ENCODE measurements at regions not wholly inside any gene's neighbourhood (a gene's known extent, or its start where the extent isn't known, plus 50 kb on each side); places are given as distances from the start of the nearest gene placed in this dataset.
"Not testable (repeated sequence)": the region's sequence is repeated elsewhere in the genome, so short reads cannot be mapped to it uniquely, and the experiment has no call there.

- H3K4me3 ChIP-seq (ENCODE audit: low read length); H3K27ac ChIP-seq (ENCODE audit: low read depth, low read length); H3K36me3 ChIP-seq (ENCODE audit: insufficient read depth, low read length); H3K9me3 ChIP-seq (ENCODE audit: insufficient read depth, low read depth, low read length); H3K27me3 ChIP-seq (ENCODE audit: insufficient read depth, low read length); H3K9ac ChIP-seq (ENCODE audit: low read depth, low read length); H3K4me1 ChIP-seq (ENCODE audit: insufficient read depth, low read length): not testable (repeated sequence)
- 66% methylated on average over 6 of the region's 8 CpGs for WGBS
Observed at GRCh38 chr20:47983642-47984041, 198.4 kb upstream of the SULF2 start.

- Histone ChIP-seq H3K4me3 (ENCODE audit: low read length) (no peak overlapping the region), H3K4me1 (ENCODE audit: insufficient read depth, low read length) (peaks cover 5% of the 10 kb centered on the region), H3K27ac (ENCODE audit: low read depth, low read length) (no peak overlapping the region), H3K9ac (ENCODE audit: low read depth, low read length) (no peak overlapping the region), H3K9me3 (ENCODE audit: insufficient read depth, low read depth, low read length) (no peaks in the 10 kb centered on the region), H3K36me3 (ENCODE audit: insufficient read depth, low read length) (no peaks in the 10 kb centered on the region), H3K27me3 (ENCODE audit: insufficient read depth, low read length) (no peaks in the 10 kb centered on the region)
- WGBS = 91% methylated on average over 18 of the region's 18 CpGs
Observed at GRCh38 chr20:47982574-47983360, 197.5 kb upstream of the SULF2 start.

GRCh38 chr20:47981222-47981621, 195.9 kb upstream of the SULF2 start:
- Histone ChIP-seq H3K4me1 (ENCODE audit: insufficient read depth, low read length) (peaks cover 5% of the 10 kb centered on the region), H3K4me3 (ENCODE audit: low read length) (no peak overlapping the region), H3K36me3 (ENCODE audit: insufficient read depth, low read length) (no peaks in the 10 kb centered on the region), H3K9me3 (ENCODE audit: insufficient read depth, low read depth, low read length) (no peaks in the 10 kb centered on the region), H3K27ac (ENCODE audit: low read depth, low read length) (no peak overlapping the region), H3K9ac (ENCODE audit: low read depth, low read length) (no peak overlapping the region), H3K27me3 (ENCODE audit: insufficient read depth, low read length) (no peaks in the 10 kb centered on the region)
- 70% methylated on average over 6 of the region's 6 CpGs for WGBS

- Histone ChIP-seq H3K4me1 (ENCODE audit: insufficient read depth, low read length) (peaks cover 5% of the 10 kb centered on the region), H3K27ac (ENCODE audit: low read depth, low read length) (no peak overlapping the region)
Observed at GRCh38 chr20:47980336-47981177, 195.3 kb upstream of the SULF2 start.

GRCh38 chr20:47979361-47980095, 194.2 kb upstream of the SULF2 start:
- not testable (repeated sequence) for H3K4me1 ChIP-seq (ENCODE audit: insufficient read depth, low read length)
- 45% methylated on average over 11 of the region's 11 CpGs for WGBS

More at GRCh38 chr20:47980336-47981177, 195.3 kb upstream of the SULF2 start:
- Histone ChIP-seq H3K9me3 (ENCODE audit: insufficient read depth, low read depth, low read length) (no peaks in the 10 kb centered on the region), H3K9ac (ENCODE audit: low read depth, low read length) (no peak overlapping the region), H3K4me3 (ENCODE audit: low read length) (no peak overlapping the region), H3K27me3 (ENCODE audit: insufficient read depth, low read length) (no peaks in the 10 kb centered on the region), H3K36me3 (ENCODE audit: insufficient read depth, low read length) (no peaks in the 10 kb centered on the region)
- WGBS = 96% methylated on average over 10 of the region's 10 CpGs

GRCh38 chr20:47978428-47979120, 193.3 kb upstream of the SULF2 start:
- not testable (repeated sequence) for H3K27ac ChIP-seq (ENCODE audit: low read depth, low read length); H3K9ac ChIP-seq (ENCODE audit: low read depth, low read length)
- H3K4me1 ChIP-seq (ENCODE audit: insufficient read depth, low read length) = peaks cover 13% of the 10 kb centered on the region

More at GRCh38 chr20:47979361-47980095, 194.2 kb upstream of the SULF2 start:
- not testable (repeated sequence) for H3K4me3 ChIP-seq (ENCODE audit: low read length); H3K27ac ChIP-seq (ENCODE audit: low read depth, low read length); H3K9ac ChIP-seq (ENCODE audit: low read depth, low read length); H3K36me3 ChIP-seq (ENCODE audit: insufficient read depth, low read length); H3K9me3 ChIP-seq (ENCODE audit: insufficient read depth, low read depth, low read length); H3K27me3 ChIP-seq (ENCODE audit: insufficient read depth, low read length)

GRCh38 chr20:47977789-47978252, 192.5 kb upstream of the SULF2 start:
- H3K36me3 ChIP-seq (ENCODE audit: insufficient read depth, low read length); H3K4me3 ChIP-seq (ENCODE audit: low read length); H3K27me3 ChIP-seq (ENCODE audit: insufficient read depth, low read length); H3K27ac ChIP-seq (ENCODE audit: low read depth, low read length); H3K9ac ChIP-seq (ENCODE audit: low read depth, low read length); H3K9me3 ChIP-seq (ENCODE audit: insufficient read depth, low read depth, low read length): not testable (repeated sequence)
- 90% methylated on average over 8 of the region's 8 CpGs for WGBS
- H3K4me1 ChIP-seq (ENCODE audit: insufficient read depth, low read length) = peaks cover 19% of the 10 kb centered on the region

More at GRCh38 chr20:47978428-47979120, 193.3 kb upstream of the SULF2 start:
- H3K9me3 ChIP-seq (ENCODE audit: insufficient read depth, low read depth, low read length); H3K36me3 ChIP-seq (ENCODE audit: insufficient read depth, low read length); H3K4me3 ChIP-seq (ENCODE audit: low read length); H3K27me3 ChIP-seq (ENCODE audit: insufficient read depth, low read length): not testable (repeated sequence)
- 86% methylated on average over 4 of the region's 19 CpGs for WGBS

- not testable (repeated sequence) for H3K9me3 ChIP-seq (ENCODE audit: insufficient read depth, low read depth, low read length); H3K27ac ChIP-seq (ENCODE audit: low read depth, low read length); H3K9ac ChIP-seq (ENCODE audit: low read depth, low read length); H3K27me3 ChIP-seq (ENCODE audit: insufficient read depth, low read length); H3K36me3 ChIP-seq (ENCODE audit: insufficient read depth, low read length); H3K4me3 ChIP-seq (ENCODE audit: low read length)
- 94% methylated on average over 18 of the region's 20 CpGs for WGBS
- H3K4me1 ChIP-seq (ENCODE audit: insufficient read depth, low read length) = peaks cover 26% of the 10 kb centered on the region
Observed at GRCh38 chr20:47977017-47977788, 191.9 kb upstream of the SULF2 start.

GRCh38 chr20:47974234-47974878, 189.1 kb upstream of the SULF2 start:
- H3K9ac ChIP-seq (ENCODE audit: low read depth, low read length) = no peak overlapping the region
- WGBS = 94% methylated on average over 8 of the region's 8 CpGs

More at GRCh38 chr20:47974234-47974878, 189.1 kb upstream of the SULF2 start:
- Histone ChIP-seq H3K27me3 (ENCODE audit: insufficient read depth, low read length) (no peaks in the 10 kb centered on the region), H3K4me1 (ENCODE audit: insufficient read depth, low read length) (peaks cover 43% of the 10 kb centered on the region), H3K36me3 (ENCODE audit: insufficient read depth, low read length) (no peaks in the 10 kb centered on the region), H3K9me3 (ENCODE audit: insufficient read depth, low read depth, low read length) (no peaks in the 10 kb centered on the region), H3K4me3 (ENCODE audit: low read length) (no peak overlapping the region), H3K27ac (ENCODE audit: low read depth, low read length) (no peak overlapping the region)
